ENCODE measurements at regions not wholly inside any gene's neighbourhood (a gene's known extent, or its start where the extent isn't known, plus 50 kb on each side); places are given as distances from the start of the nearest gene placed in this dataset.

GRCh38 chr3:193780810-193781478, 187.9 kb downstream of the OPA1 start:
- peak; percentile 11 for DNase-seq

- DNase-seq: no peak
Measured at GRCh38 chr3:193782276-193782647, 189.3 kb downstream of the OPA1 start.

GRCh38 chr3:193782747-193783146, 189.7 kb downstream of the OPA1 start:
- no peak for DNase-seq

GRCh38 chr3:193783166-193783896, 190.3 kb downstream of the OPA1 start:
- no peak for DNase-seq

GRCh38 chr3:193784822-193785221, 191.8 kb downstream of the OPA1 start:
- DNase-seq: no peak

GRCh38 chr3:193787496-193787870, 194.5 kb downstream of the OPA1 start:
- DNase-seq: no peak

- DNase-seq: peak; percentile 16
Measured at GRCh38 chr3:193788189-193788991, 195.4 kb downstream of the OPA1 start.

GRCh38 chr3:193789455-193789854, 196.4 kb downstream of the OPA1 start:
- DNase-seq: no peak

GRCh38 chr3:193790086-193790990, 197.3 kb downstream of the OPA1 start:
- no peak for DNase-seq

- DNase-seq: no peak
Measured at GRCh38 chr3:193791041-193792032, 198.3 kb downstream of the OPA1 start.

GRCh38 chr3:193793123-193793522, 200.1 kb downstream of the OPA1 start:
- DNase-seq: no peak

GRCh38 chr3:193794002-193794881, 201.2 kb downstream of the OPA1 start:
- DNase-seq: no peak

- no peak for DNase-seq
Measured at GRCh38 chr3:193795062-193795690, 202.2 kb downstream of the OPA1 start.

GRCh38 chr3:193796089-193796488, 203.1 kb downstream of the OPA1 start:
- no peak for DNase-seq

GRCh38 chr3:193797566-193797965, 204.6 kb downstream of the OPA1 start:
- no peak for DNase-seq

GRCh38 chr3:193798051-193798450, 205.0 kb downstream of the OPA1 start:
- no peak for DNase-seq

GRCh38 chr3:193800138-193801043, 207.4 kb downstream of the OPA1 start:
- no peak for DNase-seq

- no peak for DNase-seq
Measured at GRCh38 chr3:193801097-193801496, 208.1 kb downstream of the OPA1 start.

- DNase-seq: no peak
Measured at GRCh38 chr3:193803288-193803687, 210.3 kb downstream of the OPA1 start.
